ENCODE measurements at regions not wholly inside any gene's neighbourhood (a gene's known extent, or its start where the extent isn't known, plus 50 kb on each side); places are given as distances from the start of the nearest gene placed in this dataset.

- in situ Hi-C loops (cut with MboI; ENCODE audit: low sequenced_read_pairs, unreplicated experiment), result no loop called here
- DNase-seq (ENCODE audit: low spot score), result no peak
- TF ChIP-seq CTCF (IDR thresholded peaks at IDR 0.05; ENCODE audit: borderline replicate concordance, control extremely low read depth, extremely low read depth, insufficient read depth, missing control alignments), result no peak
These were observed 147.6 kb downstream of the PHETA1 start for GRCh38 chr12:111221062-111222026.

- in situ Hi-C loops (cut with MboI; ENCODE audit: low sequenced_read_pairs, unreplicated experiment), result no loop called here
- no peak for DNase-seq (ENCODE audit: low spot score)
- no peak for TF ChIP-seq CTCF (IDR thresholded peaks at IDR 0.05; ENCODE audit: borderline replicate concordance, control extremely low read depth, extremely low read depth, insufficient read depth, missing control alignments)
These were observed 148.5 kb downstream of the PHETA1 start for GRCh38 chr12:111220363-111220762.

GRCh38 chr12:111219440-111219839 lies 149.5 kb downstream of the PHETA1 start:
- DNase-seq (ENCODE audit: low spot score), result no peak
- no peak for TF ChIP-seq CTCF (IDR thresholded peaks at IDR 0.05; ENCODE audit: borderline replicate concordance, control extremely low read depth, extremely low read depth, insufficient read depth, missing control alignments)
- in situ Hi-C loops (cut with MboI; ENCODE audit: low sequenced_read_pairs, unreplicated experiment), result no loop called here

GRCh38 chr12:111218499-111218898 lies 150.4 kb downstream of the PHETA1 start:
- in situ Hi-C loops (cut with MboI; ENCODE audit: low sequenced_read_pairs, unreplicated experiment), result no loop called here
- no peak for TF ChIP-seq CTCF (IDR thresholded peaks at IDR 0.05; ENCODE audit: borderline replicate concordance, control extremely low read depth, extremely low read depth, insufficient read depth, missing control alignments)
- no peak for DNase-seq (ENCODE audit: low spot score)

GRCh38 chr12:111216387-111217159 lies 152.3 kb downstream of the PHETA1 start:
- TF ChIP-seq CTCF (IDR thresholded peaks at IDR 0.05; ENCODE audit: borderline replicate concordance, control extremely low read depth, extremely low read depth, insufficient read depth, missing control alignments), result no peak
- in situ Hi-C loops (cut with MboI; ENCODE audit: low sequenced_read_pairs, unreplicated experiment), result no loop called here
- no peak for DNase-seq (ENCODE audit: low spot score)

- no peak for TF ChIP-seq CTCF (IDR thresholded peaks at IDR 0.05; ENCODE audit: borderline replicate concordance, control extremely low read depth, extremely low read depth, insufficient read depth, missing control alignments)
- no peak for DNase-seq (ENCODE audit: low spot score)
- in situ Hi-C loops (cut with MboI; ENCODE audit: low sequenced_read_pairs, unreplicated experiment), result no loop called here
These were observed 153.0 kb downstream of the PHETA1 start for GRCh38 chr12:111215881-111216280.

All from GM13976 (cell line).